GM13977 (cell line): ENCODE measurements at regions not wholly inside any gene's neighbourhood (a gene's known extent, or its start where the extent isn't known, plus 50 kb on each side); places are given as distances from the start of the nearest gene placed in this dataset.
A peak's percentile ranks its signal among the peaks of the same experiment; 100 is the strongest.

Experiments
- DNase-seq: peaks from one replicate; pipeline ENCODE4 v3.0.0; 2012; ENCODE audit warnings: low spot score
- in situ Hi-C: fragments of 300-500 bp; cut with MboI; formaldehyde crosslinking; loops from one replicate; pipeline ENCODE4 v1.12.0; 2022; ENCODE audit warnings: low sequenced_read_pairs, low pct_unique_long_range_greater_than_20kb, mixed read lengths, inconsistent platforms; ENCODE audit not compliant: unreplicated experiment
- TF ChIP-seq, protein P1 (sequence below): IDR thresholded peaks from 2 replicates; pipeline ENCODE4 v1.5.1; 2012; ENCODE audit warnings: mild to moderate bottlenecking, control low read depth; ENCODE audit not compliant: insufficient read depth; ENCODE audit errors: extremely low read depth, missing control alignments

DNA sequence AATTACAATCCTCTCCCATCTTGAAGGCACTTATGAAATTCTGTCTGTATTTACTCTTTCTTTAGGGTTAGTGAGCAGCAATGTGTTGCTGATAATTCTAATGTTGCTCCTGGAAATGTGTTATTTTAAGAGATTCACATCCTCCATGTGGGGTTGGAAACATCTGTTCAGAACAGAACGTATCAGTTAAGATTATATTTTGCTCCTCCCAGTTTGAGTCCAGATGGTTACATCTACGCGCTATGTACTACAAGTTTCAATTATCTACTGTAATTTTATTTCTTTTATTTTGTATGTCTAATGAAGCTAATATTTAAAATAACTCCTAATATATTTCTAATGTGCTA is 250.6 kb upstream of the KLF6 start:
- DNase-seq = no peak
- in situ Hi-C loops = loop anchor here (10.0 kb wide), 1 partner anchor 89 kb away; no protein-coding TSS in a partner anchor
- TF ChIP-seq, protein P1, sequence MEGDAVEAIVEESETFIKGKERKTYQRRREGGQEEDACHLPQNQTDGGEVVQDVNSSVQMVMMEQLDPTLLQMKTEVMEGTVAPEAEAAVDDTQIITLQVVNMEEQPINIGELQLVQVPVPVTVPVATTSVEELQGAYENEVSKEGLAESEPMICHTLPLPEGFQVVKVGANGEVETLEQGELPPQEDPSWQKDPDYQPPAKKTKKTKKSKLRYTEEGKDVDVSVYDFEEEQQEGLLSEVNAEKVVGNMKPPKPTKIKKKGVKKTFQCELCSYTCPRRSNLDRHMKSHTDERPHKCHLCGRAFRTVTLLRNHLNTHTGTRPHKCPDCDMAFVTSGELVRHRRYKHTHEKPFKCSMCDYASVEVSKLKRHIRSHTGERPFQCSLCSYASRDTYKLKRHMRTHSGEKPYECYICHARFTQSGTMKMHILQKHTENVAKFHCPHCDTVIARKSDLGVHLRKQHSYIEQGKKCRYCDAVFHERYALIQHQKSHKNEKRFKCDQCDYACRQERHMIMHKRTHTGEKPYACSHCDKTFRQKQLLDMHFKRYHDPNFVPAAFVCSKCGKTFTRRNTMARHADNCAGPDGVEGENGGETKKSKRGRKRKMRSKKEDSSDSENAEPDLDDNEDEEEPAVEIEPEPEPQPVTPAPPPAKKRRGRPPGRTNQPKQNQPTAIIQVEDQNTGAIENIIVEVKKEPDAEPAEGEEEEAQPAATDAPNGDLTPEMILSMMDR = no peak

DNA sequence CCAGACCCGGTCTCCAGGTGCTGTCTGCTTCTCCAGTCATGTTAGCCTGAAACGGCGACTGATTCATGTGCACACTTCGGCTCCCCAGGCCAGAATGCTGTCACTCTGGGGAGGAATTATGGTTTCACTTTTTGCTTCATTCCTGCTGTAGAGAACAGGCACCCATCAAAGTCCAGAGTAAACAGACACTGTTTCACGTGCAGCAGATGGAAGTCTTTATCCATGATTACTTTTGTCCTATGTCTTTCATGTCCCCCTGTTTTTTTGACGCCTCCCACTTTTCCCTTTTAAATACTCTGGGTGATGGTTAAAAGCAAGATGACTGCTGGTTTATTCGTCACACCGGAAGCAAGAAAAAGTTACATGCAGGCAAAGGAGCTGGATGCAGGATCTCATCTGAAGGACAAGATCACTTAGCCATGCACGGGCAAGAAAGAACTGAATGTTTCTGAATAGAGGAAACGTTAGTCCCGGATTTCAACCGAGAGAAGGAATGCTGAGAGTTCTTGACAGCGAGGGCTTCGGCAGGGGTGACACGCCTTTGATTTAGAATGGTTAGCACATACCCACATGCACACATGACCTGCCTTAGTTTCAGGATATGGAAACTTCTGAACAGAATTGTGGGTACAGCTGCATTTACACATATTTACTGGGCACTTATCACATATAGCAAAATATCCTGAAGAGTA is 250.0 kb upstream of the KLF6 start:
- TF ChIP-seq, protein P1 = no peak
- no peak for DNase-seq
- in situ Hi-C loops = loop anchor here (10.0 kb wide), 1 partner anchor 90 kb away; no protein-coding TSS in a partner anchor

DNA sequence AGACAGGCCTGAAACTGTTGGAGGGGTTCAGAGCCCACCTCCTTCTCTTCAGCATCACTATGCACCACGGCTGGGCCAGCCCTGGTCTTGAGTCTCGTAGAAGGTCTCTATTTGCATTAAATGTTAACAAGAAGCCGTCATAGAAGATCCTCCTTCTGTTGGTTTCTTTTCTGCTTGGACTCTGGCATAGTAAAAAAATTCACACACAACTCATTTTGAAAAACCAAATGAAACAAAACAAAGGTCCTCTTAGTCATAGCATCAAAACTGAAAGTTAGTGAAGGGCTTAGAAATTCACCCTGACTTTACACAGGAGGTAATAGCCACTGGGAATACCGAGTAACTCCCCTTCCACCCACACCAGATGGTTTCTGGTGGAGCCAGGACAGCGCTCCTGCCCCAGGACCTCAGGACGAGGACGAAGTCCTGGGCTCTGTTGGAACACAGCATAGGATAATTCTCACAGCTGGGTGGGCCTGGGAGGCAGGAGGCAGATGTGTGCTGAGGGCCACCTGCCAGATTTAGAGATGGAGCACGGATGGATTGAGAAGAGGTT is 248.4 kb upstream of the KLF6 start:
- TF ChIP-seq, protein P1 = no peak
- DNase-seq = peak; percentile 77
- in situ Hi-C loops = loop anchor here (10.0 kb wide), 1 partner anchor 91 kb away; no protein-coding TSS in a partner anchor

DNA sequence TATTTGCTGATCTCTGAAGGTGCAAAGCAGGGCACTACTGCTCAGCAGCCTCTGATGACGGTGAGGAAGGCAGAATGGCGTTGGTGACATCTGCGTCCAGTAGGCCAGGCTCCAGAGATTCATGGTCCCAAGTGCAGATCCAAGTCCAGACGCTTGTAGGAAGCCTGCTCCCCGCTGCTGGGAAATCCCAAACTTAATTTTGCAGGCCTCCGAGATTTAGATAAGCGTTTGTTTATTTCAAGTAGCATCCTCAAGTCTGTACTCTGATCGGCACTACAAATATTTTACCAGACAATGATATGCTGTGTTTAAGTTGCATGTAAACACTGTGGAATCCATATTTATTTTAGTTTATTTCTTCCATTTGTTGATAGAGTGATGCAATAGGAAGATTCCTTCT is 244.9 kb upstream of the KLF6 start:
- no peak for DNase-seq
- in situ Hi-C loops = loop anchor here (10.0 kb wide), 1 partner anchor 95 kb away; no protein-coding TSS in a partner anchor
- TF ChIP-seq, protein P1 = no peak

DNA sequence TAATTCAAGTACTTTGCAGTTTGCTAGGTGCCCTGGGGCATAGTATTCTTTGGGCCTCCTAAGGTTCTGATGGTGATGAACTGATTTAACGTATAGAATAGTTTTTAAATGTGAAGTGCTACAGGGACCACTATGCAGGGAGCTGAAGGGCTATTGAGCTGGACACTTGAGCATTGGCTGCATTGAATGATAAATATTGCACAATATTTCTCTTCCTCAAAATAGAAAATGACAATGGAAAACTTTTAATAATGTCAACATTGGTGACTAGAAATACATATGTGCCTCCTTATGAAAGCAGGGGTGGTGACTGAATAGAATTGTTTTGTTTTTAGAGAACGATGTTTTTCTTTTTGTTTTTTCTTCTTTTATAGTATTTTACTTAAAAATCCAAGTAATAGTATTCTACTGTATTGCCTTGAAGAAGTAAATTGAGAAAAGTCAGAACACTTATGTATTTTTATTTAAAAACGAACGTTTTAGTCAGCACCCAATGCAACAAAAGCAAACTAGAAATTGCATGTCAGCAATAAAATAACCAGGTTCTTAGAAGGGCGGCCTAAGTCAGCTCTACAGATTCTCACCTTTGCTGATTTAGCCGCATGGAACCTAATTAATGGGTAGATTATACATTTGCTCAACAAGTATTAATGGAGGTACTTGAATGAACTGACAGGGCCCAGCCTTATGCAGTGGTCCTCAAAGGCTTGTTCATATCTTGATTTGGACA is 244.0 kb upstream of the KLF6 start:
- in situ Hi-C loops = no loop called here
- DNase-seq = no peak
- TF ChIP-seq, protein P1 = no peak

DNA sequence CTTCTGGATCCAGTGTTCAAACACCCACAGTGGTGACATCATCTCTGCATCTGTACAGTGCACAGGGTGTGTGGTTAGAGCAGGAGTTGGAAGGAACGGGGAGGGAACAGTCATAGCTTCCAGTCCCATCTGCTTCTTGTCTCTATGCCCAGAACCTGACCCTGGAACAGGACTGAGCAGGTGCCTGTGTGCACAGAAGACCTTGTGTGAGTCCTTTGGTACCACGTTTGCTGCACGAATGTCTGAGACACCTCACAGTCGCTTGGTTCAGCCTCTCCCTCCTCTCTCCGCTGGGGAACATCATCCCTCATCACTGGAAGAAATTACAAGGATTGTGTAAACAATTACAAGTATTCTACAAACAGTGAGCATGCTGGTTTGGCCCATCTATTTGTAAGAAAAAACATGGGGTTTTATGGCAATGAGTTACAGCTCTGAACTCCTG is 243.0 kb upstream of the KLF6 start:
- DNase-seq = no peak
- in situ Hi-C loops = no loop called here
- TF ChIP-seq, protein P1 = no peak
